ENCODE measurements at regions not wholly inside any gene's neighbourhood (a gene's known extent, or its start where the extent isn't known, plus 50 kb on each side); places are given as distances from the start of the nearest gene placed in this dataset.

- no peak for DNase-seq
Observed at GRCh38 chr1:57901208-57901919, 477.5 kb upstream of the DAB1 start.

- no peak for DNase-seq
Observed at GRCh38 chr1:57898531-57898930, 474.7 kb upstream of the DAB1 start.

GRCh38 chr1:57897581-57897980 lies 473.7 kb upstream of the DAB1 start:
- DNase-seq, result no peak

DNA sequence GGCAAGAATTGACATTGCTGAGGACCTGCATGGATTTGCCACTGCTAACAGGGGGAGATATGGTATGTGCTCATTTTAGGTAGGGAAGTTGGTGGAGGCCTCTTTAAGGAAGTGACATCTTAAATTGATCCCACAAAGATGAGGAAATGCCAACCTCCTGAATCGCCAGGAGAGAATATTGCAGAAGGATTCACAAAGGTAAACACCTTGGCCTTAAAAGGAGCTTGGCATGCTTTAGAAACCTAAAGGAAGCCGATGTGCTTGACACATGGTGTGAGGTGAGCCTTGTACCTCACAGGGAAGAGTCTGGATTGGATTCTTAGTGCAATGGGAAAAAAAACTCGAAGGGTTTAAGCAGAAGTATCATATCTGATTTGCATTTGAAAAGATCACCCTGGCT lies 470.5 kb upstream of the DAB1 start:
- DNase-seq, result no peak

DNA sequence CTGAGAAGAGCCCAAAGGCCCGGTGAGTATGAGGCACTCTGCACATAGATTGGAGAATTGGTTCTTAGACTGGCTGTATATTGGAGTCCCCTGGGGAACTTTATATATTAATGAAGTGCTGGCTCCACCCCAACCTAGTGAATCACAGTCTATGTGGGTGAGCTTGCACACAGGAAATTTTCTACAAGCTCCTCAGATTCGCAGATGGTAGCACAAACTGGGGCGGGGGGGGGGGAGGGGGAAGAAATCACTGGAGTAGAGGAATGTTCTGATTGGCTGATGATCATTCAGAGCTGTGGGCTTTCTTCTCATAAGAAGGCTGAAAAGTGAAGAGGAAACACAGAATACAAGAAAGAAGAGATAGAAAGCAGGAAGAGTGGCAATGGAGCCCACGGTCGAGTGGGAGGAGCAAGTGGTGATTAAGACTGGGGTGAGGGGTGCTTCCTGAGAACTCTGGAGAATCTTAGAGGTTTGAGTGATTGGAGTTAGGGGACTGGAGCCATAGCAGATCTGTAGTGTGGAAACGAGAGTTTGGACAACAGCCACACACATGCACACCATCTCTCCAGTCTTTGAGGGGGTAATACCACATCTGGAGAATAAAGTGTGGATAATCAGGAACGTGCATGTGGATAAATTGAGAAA lies 465.9 kb upstream of the DAB1 start:
- DNase-seq, result peak; percentile 93

DNA sequence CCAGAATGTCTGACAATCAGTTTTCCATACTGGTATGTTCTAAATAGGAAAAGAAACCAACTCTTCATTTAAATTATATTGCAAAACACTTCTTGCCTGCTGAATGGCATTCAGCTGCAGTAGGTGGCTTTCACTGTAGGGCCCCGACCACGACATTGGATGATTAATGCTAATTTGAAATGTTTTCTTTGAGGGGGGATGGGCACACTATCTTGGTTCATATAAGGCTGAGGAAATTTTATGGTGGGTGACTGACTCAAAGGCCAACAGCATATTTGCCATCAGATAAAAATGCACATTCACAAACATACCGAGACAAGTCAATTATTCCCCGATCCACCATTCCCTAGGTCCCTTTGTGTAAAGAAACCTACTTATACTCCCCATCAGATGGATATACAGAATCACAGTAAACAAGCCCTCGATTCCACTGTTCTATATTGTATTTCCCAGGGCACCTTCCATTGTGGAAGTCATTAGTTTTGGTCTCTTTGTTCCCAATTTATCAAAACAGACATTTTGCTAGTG lies 464.2 kb upstream of the DAB1 start:
- DNase-seq, result peak; percentile 50

GRCh38 chr1:57886376-57886775 lies 462.5 kb upstream of the DAB1 start:
- DNase-seq, result no peak

DNA sequence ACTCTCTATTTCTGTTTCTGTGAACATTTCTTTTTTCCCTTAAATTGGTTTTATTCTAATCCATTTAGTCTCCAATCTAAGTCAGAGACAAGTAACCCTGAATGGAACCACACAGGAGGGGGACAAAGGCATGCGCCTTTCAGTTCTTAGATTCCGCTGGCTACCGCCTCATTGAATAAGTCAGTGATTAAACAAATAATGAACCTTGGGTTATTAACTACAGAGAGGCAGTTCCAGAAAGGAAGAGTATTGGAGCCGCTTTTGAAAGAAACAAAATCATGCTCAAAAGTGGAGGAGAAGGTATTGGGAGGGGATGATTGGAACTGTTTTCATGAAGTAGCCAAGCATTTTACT lies 459.8 kb upstream of the DAB1 start:
- no peak for DNase-seq

DNA sequence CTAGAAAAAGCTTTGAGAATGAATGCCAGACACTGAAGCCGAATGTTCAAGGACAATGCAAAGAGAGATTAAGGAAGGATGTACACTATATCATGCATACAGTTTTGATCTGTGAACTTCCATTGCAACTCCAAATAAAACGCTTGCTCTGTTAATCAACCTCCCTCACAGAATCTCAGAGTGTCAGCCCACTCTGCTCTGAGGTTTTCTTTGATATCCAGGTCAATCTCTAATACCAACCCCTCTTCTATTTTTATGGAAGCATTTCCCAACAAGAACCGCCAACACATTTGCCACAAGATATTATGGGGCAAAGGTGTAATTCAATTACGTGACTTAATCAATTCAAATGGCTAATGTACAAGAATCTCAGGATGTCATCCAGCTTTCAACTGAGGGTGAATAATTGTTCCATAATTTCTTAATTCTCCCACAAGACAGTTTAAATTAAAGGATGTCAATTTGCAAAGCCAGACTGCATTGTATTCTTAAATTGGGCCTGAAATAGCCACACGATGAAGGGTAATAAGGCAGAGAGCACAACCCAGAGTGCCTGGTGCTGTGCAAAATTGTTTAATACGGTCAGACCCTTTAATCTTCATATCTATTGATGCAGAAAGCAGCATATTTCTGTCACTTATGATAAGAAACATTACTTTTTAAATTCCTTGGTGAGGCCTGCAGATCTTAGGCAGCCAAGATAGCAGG lies 459.2 kb upstream of the DAB1 start:
- no peak for DNase-seq

GRCh38 chr1:57882072-57882471 lies 458.2 kb upstream of the DAB1 start:
- DNase-seq, result no peak

DNA sequence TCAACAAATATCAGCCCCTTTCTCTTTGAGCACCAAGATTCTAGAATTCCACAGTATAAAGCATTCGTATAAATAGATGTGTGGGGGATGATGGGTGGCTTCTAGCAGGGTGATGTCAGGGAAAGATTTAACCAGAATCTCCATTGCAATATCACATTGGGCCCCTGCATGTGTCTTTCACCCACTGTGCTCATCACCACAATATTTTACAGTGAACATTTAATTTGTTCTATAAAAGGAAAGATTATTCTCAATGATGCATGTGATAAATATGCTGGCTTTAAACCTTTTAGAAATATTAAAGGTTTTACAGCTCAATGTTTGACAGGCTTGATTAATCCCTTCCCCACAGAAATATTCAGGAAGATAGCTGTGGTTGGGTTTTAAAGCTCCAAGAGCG lies 457.8 kb upstream of the DAB1 start:
- DNase-seq, result peak; percentile 78

DNA sequence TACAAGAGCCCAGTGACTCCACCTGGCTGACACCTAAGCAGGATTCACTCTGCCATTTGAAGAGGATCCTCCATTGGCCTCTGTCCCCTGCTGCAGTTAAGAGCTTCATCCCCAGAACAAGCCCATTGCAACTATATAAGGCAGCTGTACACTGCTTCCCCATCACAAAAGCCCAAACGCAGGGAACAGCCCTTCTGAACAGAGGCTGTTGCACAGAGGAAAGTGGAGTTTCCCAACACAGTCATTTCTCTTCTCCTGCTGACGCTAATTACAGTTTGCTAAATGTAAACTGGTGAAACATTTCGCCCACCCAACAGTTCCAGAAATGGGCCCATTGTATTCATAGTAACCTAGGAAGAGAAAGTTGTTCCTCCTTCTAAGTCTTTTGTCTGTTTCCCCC lies 455.8 kb upstream of the DAB1 start:
- no peak for DNase-seq

DNA sequence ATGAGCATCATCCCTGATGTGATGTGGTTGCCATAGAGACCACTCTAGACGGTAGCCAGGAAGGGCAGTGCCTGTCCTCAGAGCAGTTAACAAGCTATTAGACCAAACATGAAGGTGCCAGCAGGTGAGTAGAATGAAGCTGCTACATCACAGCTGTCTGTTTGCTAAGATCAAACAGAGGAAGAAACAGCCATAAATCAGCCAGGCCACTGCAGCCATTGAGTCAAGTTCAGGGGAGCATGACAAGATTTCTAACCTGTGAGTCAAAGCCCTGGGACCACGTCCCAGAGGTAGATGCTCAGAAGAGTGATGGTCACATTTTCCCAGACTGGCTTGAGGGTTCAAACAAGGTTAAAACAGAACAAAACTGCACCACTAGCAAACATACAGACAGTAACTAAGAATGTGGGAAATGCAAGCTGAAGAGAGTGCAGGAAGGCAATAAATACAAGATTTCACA lies 450.6 kb upstream of the DAB1 start:
- DNase-seq, result peak; percentile 68

GRCh38 chr1:57872913-57873312 lies 449.1 kb upstream of the DAB1 start:
- no peak for DNase-seq

DNA sequence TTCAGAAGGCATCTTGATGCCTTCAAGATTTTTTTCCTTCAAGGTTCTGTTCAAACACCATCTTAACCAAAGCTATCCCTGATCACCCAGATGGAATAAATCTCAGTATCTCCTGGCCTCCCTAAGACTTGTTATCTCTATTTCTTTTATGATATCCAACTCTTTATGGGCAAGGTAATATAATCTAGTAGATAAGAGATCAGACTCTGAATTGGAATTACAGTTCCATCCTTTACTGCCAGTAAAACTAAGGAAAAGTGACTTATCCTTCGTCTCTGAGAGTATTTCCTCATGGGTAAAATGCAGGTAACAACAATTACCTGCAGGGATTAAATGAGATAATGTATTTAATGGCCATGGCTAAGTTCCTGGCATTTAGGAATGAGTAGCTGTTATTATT lies 445.0 kb upstream of the DAB1 start:
- no peak for DNase-seq

- DNase-seq, result no peak
Observed at GRCh38 chr1:57868239-57868638, 444.4 kb upstream of the DAB1 start.

DNA sequence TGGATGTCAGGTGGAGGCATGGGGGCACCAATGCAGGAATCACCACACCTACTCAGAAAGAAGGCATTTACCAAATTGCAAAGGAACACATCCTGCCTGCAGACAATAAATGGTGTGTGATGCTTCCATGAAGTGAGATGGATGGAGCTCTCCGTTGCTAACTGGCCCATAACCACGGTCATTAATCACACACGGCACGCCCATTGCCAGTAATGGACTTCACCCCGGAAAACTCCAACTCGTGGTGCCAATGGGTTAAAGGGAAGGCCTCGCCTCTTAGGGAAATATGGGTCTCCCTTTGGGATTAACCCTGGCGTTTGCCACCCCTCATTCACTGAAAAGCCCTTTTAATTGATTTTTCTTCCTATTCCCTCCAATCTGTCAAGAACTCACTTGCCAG lies 443.1 kb upstream of the DAB1 start:
- no peak for DNase-seq

DNA sequence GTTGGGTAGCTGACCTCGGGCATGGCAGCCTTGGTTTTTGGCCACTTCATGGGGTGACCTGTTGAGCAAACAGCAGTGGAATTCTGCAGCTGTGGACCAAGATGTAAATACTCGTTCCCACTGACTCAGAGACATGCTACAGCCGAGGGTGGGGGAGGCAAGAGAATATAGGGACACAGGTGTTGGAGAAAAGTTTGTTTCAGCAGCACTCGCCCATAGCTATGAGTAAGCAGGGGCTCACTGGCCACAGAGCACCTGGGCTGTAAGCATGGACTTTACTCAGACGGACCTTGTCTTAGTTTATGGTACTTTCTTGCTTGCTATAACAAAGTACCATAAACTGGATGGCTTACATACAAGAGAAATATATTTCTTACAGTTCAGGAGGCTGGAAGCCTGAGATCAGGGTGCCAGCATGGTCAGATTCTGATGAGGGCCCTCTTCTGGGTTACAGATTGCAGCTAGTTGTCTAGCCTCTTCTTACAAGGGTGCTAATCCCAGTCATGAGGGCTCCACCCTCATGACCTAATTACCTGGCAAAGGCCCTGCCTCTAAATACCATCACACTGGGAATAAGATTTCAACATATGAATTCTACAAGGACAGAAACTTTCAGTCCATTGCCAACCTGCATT lies 437.2 kb upstream of the DAB1 start:
- no peak for DNase-seq

GRCh38 chr1:57860325-57860724 lies 436.5 kb upstream of the DAB1 start:
- DNase-seq, result no peak

DNA sequence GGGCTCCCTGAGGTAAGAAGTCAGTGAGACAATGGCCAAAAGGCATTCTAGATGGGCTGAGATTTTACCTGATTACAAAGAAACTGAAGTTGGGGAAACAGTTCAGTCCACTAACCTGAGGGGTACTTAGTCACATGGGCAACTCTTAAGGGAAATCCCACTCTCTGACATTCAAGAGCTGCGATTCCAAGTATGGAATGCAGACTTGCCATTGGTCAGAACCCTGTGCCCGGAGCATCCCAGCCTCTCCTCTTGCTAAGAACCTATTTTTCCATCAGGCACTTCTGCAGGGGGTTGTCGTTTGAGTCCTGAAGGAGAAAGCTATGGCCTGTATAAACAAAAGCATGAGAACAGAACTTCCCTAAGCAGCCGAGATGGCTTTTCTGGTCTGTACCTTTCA lies 434.9 kb upstream of the DAB1 start:
- DNase-seq, result no peak

GRCh38 chr1:57857809-57858208 lies 433.9 kb upstream of the DAB1 start:
- DNase-seq, result peak; percentile 22

DNA sequence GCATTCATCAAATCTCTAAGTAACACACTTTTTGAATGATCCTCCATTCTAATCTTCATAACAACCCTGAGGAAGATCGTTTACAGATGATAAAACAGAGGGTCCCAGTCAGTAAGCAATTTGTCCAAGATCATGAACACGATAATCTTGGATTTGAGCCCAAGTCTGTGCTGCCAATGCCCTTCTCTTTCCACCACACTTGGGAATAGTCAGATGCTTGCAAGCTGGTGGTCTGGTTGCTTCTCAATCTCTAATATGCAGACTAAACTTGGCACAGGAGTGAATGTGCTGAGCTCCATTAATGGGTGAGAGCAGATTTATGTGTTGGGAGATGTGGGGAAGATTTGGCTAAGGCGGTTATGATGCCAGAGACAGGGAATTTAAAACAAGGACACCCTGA lies 430.6 kb upstream of the DAB1 start:
- DNase-seq, result peak; percentile 42

DNA sequence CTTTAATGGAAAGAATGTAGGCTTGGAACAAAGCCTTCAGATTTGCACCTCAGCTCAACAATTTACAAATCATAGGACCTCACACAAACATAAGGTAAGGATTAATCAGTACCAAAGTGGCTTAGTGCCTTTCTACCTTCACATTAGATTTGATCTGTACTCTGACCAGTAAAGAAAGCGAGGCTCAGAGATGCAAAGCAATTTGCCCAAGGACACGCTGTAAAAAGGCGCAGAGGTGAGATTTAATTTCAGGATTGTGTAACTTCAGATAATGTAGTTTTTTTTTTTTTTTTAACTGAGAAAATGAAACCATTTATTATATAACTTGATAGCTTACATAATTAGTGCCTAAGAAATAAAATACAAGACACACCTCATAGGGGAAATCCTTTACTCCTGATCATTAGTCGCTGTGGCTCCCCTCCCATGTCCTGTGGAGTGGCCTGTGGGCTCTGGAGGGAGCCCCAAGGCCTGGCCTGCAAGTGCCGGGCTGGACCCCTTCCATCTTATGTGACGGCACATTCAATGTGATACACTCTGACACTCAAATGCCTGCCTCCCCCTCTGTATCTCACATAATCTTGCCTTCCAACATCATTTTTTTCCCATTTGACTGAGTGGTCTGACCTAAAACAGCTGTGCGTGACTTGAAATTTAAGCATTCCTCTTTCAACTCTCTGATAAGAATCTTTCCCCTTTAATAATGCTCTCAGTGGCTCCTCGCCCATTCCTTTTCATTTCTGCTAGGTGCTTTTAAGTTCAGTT lies 426.5 kb upstream of the DAB1 start:
- DNase-seq, result no peak
